HG02943 (cell line): ENCODE measurements at regions not wholly inside any gene's neighbourhood (a gene's known extent, or its start where the extent isn't known, plus 50 kb on each side); places are given as distances from the start of the nearest gene placed in this dataset.

Experiments used
- ATAC-seq: cut with Tn5 transposase; IDR thresholded peaks from one replicate; pipeline ENCODE4 v1.9.1; 2021; ENCODE audit warnings: mild to moderate bottlenecking, low read depth, moderate library complexity; ENCODE audit not compliant: unreplicated experiment

DNA sequence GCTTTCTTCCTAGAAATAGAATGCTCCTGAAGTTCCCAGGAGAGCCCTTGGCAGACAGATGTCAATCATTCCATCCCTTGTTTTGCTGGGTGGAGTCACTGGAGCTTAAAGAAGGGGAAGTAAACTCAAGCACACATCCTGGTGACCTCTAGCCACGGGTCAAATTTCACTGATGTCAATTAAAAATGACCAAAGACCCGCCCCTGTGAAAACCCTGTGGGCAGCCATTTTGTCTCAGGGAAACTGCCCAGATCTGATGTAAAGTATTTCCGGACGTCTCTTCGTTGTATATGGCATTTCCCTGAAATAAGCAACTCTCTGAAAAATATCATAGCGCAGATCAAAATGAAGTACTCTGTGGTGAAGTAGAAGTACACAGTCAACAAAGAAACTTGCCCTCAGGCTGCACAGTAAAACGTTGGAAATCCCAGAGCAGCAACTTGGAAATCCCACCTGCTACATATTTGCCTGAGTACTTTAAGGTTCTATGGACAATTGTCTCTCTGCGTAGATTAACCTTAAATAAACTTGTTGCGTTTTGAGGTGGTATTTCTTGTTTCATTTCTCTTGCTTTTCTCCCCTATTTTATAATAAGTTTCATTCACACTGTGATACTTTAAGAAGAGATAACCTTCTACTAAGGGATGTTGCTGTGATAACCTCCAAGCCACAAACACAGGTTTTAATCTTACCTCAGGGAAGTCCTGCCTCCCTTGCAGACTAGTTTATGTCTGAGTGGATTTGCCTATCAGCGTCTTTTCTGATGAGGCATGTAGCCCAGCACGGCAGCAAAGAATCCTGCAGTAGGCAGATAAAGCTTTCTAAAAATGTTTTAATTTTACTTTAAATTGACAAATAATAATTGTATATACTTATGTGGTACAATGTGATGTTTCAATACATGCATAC lies 60.9 kb upstream of the PIP5K1B start:
- ATAC-seq: peak; percentile 63

DNA sequence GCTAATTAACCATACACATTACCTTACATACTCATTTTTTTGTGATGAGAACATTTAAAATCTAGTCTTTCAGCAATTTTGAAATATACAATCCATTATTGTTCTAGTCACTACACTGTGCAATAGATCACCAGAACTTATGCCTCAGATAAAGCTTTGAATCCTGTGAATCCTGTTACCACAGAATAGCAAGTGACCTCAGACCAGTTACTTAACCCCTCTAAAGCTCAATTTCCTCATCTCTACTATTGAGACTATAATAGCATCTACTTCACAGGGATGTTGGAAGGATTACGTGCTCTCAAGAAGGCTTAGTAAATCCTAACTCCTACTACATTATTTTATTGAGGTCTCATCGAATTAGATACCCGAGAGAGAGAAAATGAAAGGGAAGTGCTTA lies 60.2 kb upstream of the PIP5K1B start:
- no peak for ATAC-seq

DNA sequence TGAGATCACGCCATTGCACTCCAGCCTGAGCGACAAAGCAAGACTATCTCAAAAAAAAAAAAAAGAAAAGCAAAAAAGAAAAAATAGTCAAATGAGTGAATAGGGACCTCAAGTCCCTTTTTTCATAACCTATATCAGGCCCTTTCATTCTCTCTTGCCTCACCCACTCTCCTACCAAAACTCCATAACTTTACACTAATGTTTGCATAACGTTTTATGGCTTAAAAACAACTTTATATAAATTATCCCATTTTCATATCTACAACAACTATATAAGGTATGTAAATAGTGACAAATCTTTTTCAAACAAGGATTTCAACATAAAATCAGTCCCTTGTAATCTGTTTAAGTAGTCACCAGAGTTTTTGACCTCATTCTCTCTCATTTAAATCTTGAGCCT lies 56.9 kb upstream of the PIP5K1B start:
- no peak for ATAC-seq

DNA sequence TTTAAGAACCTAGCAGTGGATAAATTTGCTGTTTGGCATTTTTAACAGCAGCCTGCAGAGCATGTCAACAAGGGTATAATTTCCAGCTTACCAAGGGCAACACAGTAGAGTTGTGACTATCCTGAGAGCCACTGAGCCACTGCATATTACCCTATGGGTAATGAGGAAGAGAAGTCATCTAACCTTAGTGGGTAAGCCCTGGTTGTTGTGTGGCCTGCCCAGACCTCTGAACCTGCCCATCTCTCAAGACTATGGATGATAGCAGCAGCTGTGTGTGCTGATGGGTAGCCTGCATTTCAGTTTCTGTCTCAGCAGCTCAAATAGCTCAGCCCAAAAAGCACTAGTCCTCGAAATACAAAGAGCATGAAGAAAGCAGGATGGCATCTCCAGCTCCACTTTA lies 56.1 kb upstream of the PIP5K1B start:
- no peak for ATAC-seq

DNA sequence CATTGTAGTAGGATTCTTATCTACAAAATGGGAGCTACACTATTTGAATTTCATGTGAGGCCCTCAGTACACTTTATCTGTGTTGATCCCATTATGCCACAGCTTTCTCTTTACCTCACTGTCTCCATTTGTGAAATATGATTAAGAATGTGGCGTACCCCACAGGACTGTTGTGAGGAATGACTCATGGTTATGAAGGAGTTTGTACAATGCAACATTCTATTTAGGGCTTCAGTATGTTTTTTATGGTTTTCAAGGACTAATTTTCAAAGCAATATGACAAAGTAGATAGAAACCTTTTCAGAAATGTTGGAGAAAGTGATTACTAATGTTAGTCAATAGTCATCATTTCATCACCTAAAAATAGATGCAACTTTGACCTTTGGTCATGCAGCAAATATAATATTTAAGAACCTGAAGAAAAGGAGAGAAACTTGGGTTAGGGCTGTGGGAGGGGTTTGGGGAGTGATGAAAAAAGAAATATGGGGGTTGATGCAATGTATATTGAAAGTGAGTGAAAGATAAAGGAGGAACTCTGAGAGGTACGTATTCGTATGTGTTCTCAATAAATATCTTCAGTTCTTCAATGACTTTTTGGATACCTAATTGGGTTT lies 53.7 kb upstream of the PIP5K1B start:
- ATAC-seq: no peak

DNA sequence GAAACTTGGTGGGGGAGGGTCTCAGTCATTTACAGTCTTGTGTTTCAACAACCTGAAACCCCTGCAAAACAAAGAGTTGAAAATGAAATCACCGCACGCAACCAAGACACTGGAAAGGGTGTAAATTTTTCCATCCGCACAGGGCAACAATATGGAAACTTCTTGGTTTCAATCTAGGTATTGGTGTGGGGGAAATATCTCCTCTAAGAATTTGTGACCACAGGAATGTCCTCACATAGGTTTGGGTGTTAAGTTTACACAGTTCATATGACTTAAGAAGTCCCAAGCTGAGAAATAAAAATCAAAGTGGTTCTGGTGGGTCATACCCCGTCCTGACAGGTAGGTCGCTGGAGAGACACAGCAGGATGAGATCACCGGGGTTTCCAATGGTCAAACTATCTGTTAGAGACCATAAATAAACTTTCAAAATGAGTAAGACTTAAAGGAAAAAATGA lies 51.9 kb upstream of the PIP5K1B start:
- peak; percentile 83 for ATAC-seq

DNA sequence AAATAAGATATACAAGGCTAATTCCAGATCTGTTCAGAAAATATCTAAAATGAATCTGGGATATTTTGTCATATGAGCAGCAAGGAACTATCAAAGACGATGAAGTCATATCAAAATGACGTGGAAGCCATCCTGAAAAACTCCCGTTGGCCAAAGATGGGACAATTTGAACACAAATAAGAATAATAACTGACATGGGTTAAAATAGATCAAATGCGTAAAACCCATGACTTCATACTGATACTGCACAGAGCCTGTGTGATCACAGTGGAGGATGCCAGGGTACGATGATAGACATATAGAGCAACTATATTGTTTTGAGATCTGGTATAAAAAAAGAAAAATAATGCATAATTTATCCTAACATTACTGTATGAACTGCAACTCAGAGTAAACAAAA lies 51.0 kb upstream of the PIP5K1B start:
- no peak for ATAC-seq
